Progenitor cell of endocrine pancreas (in vitro differentiated cells): ENCODE measurements at regions not wholly inside any gene's neighbourhood (a gene's known extent, or its start where the extent isn't known, plus 50 kb on each side); places are given as distances from the start of the nearest gene placed in this dataset.
A peak's percentile ranks its signal among the peaks of the same experiment; 100 is the strongest.
"Not testable (repeated sequence)": the region's sequence is repeated elsewhere in the genome, so short reads cannot be mapped to it uniquely, and the experiment has no call there.

ENCODE experiments used
- DNase-seq: peaks from one replicate; pipeline ENCODE4 v3.0.0; 2021; ENCODE audit warnings: low spot score; ENCODE audit not compliant: unreplicated experiment
- H3K27ac Mint-ChIP-seq: 2 replicates; pipeline ENCODE4 v1.8.0; 2021; ENCODE audit warnings: mild to moderate bottlenecking, moderate library complexity, mixed read lengths
- H3K27me3 Mint-ChIP-seq: 2 replicates; pipeline ENCODE4 v1.8.0; 2021; ENCODE audit warnings: mixed read lengths
- H3K36me3 Mint-ChIP-seq: 2 replicates; pipeline ENCODE4 v1.8.0; 2022; ENCODE audit warnings: mixed read lengths; ENCODE audit not compliant: insufficient read depth
- H3K4me1 Mint-ChIP-seq: 2 replicates; pipeline ENCODE4 v1.8.0; 2021; ENCODE audit warnings: low read depth, mixed read lengths
- H3K4me3 Mint-ChIP-seq: 2 replicates; pipeline ENCODE4 v1.8.0; 2021; ENCODE audit warnings: low read depth, mild to moderate bottlenecking, moderate library complexity, mixed read lengths
- H3K9me3 Mint-ChIP-seq: 2 replicates; pipeline ENCODE4 v1.8.0; 2021; ENCODE audit warnings: low read depth, mixed read lengths
- CTCF ChIP-seq: fragments of 200-600 bp; sonication (generic); IDR thresholded peaks from one replicate; pipeline ENCODE4 v1.5.0; 2021; ENCODE audit warnings: antibody characterized with exemption, mild to moderate bottlenecking; ENCODE audit not compliant: unreplicated experiment

GRCh38 chr3:86413645-86414044 is 577.3 kb downstream of the VGLL3 start:
- no peak for DNase-seq
- TF ChIP-seq CTCF, result no peak
- peak overlapping the region; percentile 81 for H3K27ac Mint-ChIP-seq

GRCh38 chr3:86410587-86410986 is 580.4 kb downstream of the VGLL3 start:
- peak overlapping the region; percentile 27 for H3K4me3 Mint-ChIP-seq
- peaks cover 43% of the 10 kb centered on the region for H3K4me1 Mint-ChIP-seq
- DNase-seq, result no peak
- no peaks in the 10 kb centered on the region for H3K36me3 Mint-ChIP-seq
- TF ChIP-seq CTCF, result no peak
- H3K9me3 Mint-ChIP-seq, result peaks cover 11% of the 10 kb centered on the region
- H3K27me3 Mint-ChIP-seq, result no peaks in the 10 kb centered on the region
- H3K27ac Mint-ChIP-seq, result peak overlapping the region; percentile 72

More at GRCh38 chr3:86413645-86414044, 577.3 kb downstream of the VGLL3 start:
- Mint-ChIP-seq H3K4me1 (peaks cover 38% of the 10 kb centered on the region), H3K27me3 (no peaks in the 10 kb centered on the region), H3K36me3 (no peaks in the 10 kb centered on the region), H3K4me3 (no peak overlapping the region), H3K9me3 (peaks cover 11% of the 10 kb centered on the region)

GRCh38 chr3:86389759-86390158 is 601.2 kb downstream of the VGLL3 start:
- H3K4me1 Mint-ChIP-seq, result peaks cover 34% of the 10 kb centered on the region
- peak overlapping the region; percentile 93 for H3K27ac Mint-ChIP-seq
- not testable (repeated sequence) for DNase-seq, H3K27me3 Mint-ChIP-seq, H3K36me3 Mint-ChIP-seq
- H3K4me3 Mint-ChIP-seq, result peak overlapping the region; percentile 5
- peaks cover 16% of the 10 kb centered on the region for H3K9me3 Mint-ChIP-seq

- Mint-ChIP-seq H3K4me1 (peaks cover 30% of the 10 kb centered on the region), H3K4me3 (no peak overlapping the region), H3K27me3 (no peaks in the 10 kb centered on the region), H3K27ac (peak overlapping the region; percentile 82), H3K36me3 (peaks cover 4% of the 10 kb centered on the region), H3K9me3 (peaks cover 16% of the 10 kb centered on the region)
- peak; percentile 27 for TF ChIP-seq CTCF
- DNase-seq, result no peak
Observed at GRCh38 chr3:86388820-86389219, 602.1 kb downstream of the VGLL3 start.

- H3K4me1 Mint-ChIP-seq, result peaks cover 12% of the 10 kb centered on the region
- H3K9me3 Mint-ChIP-seq, result peaks cover 1% of the 10 kb centered on the region
- H3K27ac Mint-ChIP-seq, result no peak overlapping the region
- H3K27me3 Mint-ChIP-seq, result no peaks in the 10 kb centered on the region
- no peak for DNase-seq
- TF ChIP-seq CTCF, result no peak
- H3K4me3 Mint-ChIP-seq, result no peak overlapping the region
- peaks cover under 1% of the 10 kb centered on the region for H3K36me3 Mint-ChIP-seq
Observed at GRCh38 chr3:86382556-86382955, 608.4 kb downstream of the VGLL3 start.

GRCh38 chr3:86381247-86381646 is 609.7 kb downstream of the VGLL3 start:
- no peak for DNase-seq
- no peak overlapping the region for H3K4me3 Mint-ChIP-seq
- no peak overlapping the region for H3K27ac Mint-ChIP-seq
- H3K36me3 Mint-ChIP-seq, result no peaks in the 10 kb centered on the region
- H3K4me1 Mint-ChIP-seq, result peaks cover 15% of the 10 kb centered on the region
- no peaks in the 10 kb centered on the region for H3K9me3 Mint-ChIP-seq
- no peaks in the 10 kb centered on the region for H3K27me3 Mint-ChIP-seq
- TF ChIP-seq CTCF, result no peak
